PC-3 (cell line): ENCODE measurements at regions not wholly inside any gene's neighbourhood (a gene's known extent, or its start where the extent isn't known, plus 50 kb on each side); places are given as distances from the start of the nearest gene placed in this dataset.
"Not testable (repeated sequence)": the region's sequence is repeated elsewhere in the genome, so short reads cannot be mapped to it uniquely, and the experiment has no call there.

ENCODE experiments used
- ATAC-seq: fragments of 200-7000 bp; cut with Tn5 transposase; 2 replicates; pipeline ENCODE4 v1.9.1; 2020; ENCODE audit warnings: mild to moderate bottlenecking, moderate library complexity
- BruUV-seq: library from RNA; stranded (reverse); fragments of 400-500 nt; replicated peaks from 2 replicates; lab custom pipeline; 2021; lab: Mats Ljungman, UMichigan
- CTCF ChIA-PET: fragments of 300-600 bp; sonication (Branson Sonifier 250); formaldehyde crosslinking; loops from one replicate; lab custom pipeline; 2022; ENCODE audit warnings: antibody characterized with exemption; lab: Charles Lee
- POLR2A ChIA-PET: fragments of 300-600 bp; sonication (Branson Sonifier 250); formaldehyde crosslinking; loops from one replicate; lab custom pipeline; 2022; ENCODE audit warnings: antibody characterized with exemption; ENCODE audit not compliant: unreplicated experiment; lab: Charles Lee
- DNase-seq: peaks from one replicate; pipeline ENCODE4 v3.0.0-alpha.2; 2015
- H2AFZ ChIP-seq: fragments of 300-600 bp; sonication (generic); 2 replicates; pipeline ENCODE4 v1.6.0; 2016; ENCODE audit warnings: antibody characterized with exemption, low read length
- H3F3A ChIP-seq: fragments of 300-600 bp; sonication (generic); one replicate; pipeline ENCODE4 v1.6.0; 2017; ENCODE audit warnings: antibody characterized with exemption, low read length, control low read depth, mild to moderate bottlenecking; ENCODE audit not compliant: unreplicated experiment
- H3K27ac ChIP-seq: fragments of 300-600 bp; sonication (generic); 2 replicates; pipeline ENCODE4 v1.5.1; 2016; ENCODE audit warnings: mild to moderate bottlenecking, low read length
- H3K27me3 ChIP-seq: fragments of 300-600 bp; sonication (generic); 2 replicates; pipeline ENCODE4 v1.6.1; 2016; ENCODE audit warnings: low read length, mixed read lengths
- H3K36me3 ChIP-seq: fragments of 300-600 bp; sonication (generic); 2 replicates; pipeline ENCODE4 v1.6.1; 2016; ENCODE audit warnings: low read depth, mixed run types, low read length, mixed read lengths
- H3K4me1 ChIP-seq: fragments of 300-600 bp; sonication (generic); 2 replicates; pipeline ENCODE4 v1.5.1; 2016; ENCODE audit warnings: low read length; ENCODE audit not compliant: insufficient read depth
- H3K4me2 ChIP-seq: fragments of 300-600 bp; sonication (generic); 2 replicates; pipeline ENCODE4 v1.6.0; 2016; ENCODE audit warnings: low read length
- H3K4me3 ChIP-seq: fragments of 300-600 bp; sonication (generic); 2 replicates; pipeline ENCODE4 v1.5.1; 2016; ENCODE audit warnings: mild to moderate bottlenecking, low read length, mixed read lengths
- H3K79me2 ChIP-seq: fragments of 300-600 bp; sonication (generic); 2 replicates; pipeline ENCODE4 v1.6.1; 2017; ENCODE audit warnings: low read length, mixed read lengths
- H3K9ac ChIP-seq: fragments of 300-600 bp; sonication (generic); 2 replicates; pipeline ENCODE4 v1.6.0; 2016; ENCODE audit warnings: mild to moderate bottlenecking, low read length
- H3K9me2 ChIP-seq: fragments of 300-600 bp; sonication (generic); replicated peaks from 2 replicates; pipeline ENCODE4 v1.6.1; 2016; ENCODE audit warnings: mixed run types, low read length, mixed read lengths
- H3K9me3 ChIP-seq: fragments of 300-600 bp; sonication (generic); 2 replicates; pipeline ENCODE4 v1.6.1; 2016; ENCODE audit warnings: low read length, mixed read lengths
- H4K20me1 ChIP-seq: fragments of 300-600 bp; sonication (generic); 2 replicates; pipeline ENCODE4 v1.6.1; 2016; ENCODE audit warnings: low read length, mixed read lengths
- EZH2 ChIP-seq: fragments of 300-600 bp; sonication (generic); IDR thresholded peaks from one replicate; pipeline ENCODE4 v1.6.1; 2017; ENCODE audit warnings: antibody characterized with exemption, mild to moderate bottlenecking, low read length; ENCODE audit not compliant: unreplicated experiment
- EZH2phosphoT487 ChIP-seq: fragments of 300-600 bp; sonication (generic); IDR thresholded peaks from 2 replicates; pipeline ENCODE4 v1.6.1; 2018; ENCODE audit warnings: mild to moderate bottlenecking, antibody characterized with exemption, low read length, borderline replicate concordance
- intact Hi-C: fragments of 100-400 bp; cut with micrococcal nuclease; formaldehyde crosslinking; loops from 2 replicates; pipeline ENCODE4 v1.9.0; 2023
- TF ChIP-seq, protein P1 (sequence below): fragments of 300-600 bp; sonication (generic); conservative IDR thresholded peaks from 2 replicates; pipeline ENCODE4 v1.5.1; 2017; ENCODE audit warnings: antibody characterized with exemption, low read depth, mild to moderate bottlenecking, low read length

DNA sequence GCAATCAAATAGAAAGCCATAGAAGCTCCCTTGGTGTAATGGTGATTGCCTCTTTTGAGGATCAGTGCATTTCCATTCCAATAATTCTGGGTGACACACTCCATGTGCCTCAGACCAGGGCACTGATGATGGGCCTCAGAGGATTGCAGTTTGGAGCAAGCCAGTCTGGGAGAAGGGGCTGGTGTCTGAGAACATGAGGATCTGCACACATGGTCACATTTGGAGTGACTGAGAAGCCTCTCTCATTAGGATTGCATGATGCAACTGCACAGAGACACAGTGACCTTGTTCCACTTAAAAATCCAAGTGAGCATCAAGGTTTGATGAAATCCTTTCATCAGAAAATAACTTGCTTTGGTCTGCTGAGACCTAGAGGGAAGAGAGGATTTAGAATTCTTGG, 216.4 kb downstream of the ANKRD30B start:
- H3F3A ChIP-seq = no peaks in the 10 kb centered on the region
- BruUV-seq = no TSS peak
- H3K4me2 ChIP-seq = no peak overlapping the region
- peaks cover 6% of the 10 kb centered on the region for H3K79me2 ChIP-seq
- no peak for TF ChIP-seq EZH2
- TF ChIP-seq, protein P1, sequence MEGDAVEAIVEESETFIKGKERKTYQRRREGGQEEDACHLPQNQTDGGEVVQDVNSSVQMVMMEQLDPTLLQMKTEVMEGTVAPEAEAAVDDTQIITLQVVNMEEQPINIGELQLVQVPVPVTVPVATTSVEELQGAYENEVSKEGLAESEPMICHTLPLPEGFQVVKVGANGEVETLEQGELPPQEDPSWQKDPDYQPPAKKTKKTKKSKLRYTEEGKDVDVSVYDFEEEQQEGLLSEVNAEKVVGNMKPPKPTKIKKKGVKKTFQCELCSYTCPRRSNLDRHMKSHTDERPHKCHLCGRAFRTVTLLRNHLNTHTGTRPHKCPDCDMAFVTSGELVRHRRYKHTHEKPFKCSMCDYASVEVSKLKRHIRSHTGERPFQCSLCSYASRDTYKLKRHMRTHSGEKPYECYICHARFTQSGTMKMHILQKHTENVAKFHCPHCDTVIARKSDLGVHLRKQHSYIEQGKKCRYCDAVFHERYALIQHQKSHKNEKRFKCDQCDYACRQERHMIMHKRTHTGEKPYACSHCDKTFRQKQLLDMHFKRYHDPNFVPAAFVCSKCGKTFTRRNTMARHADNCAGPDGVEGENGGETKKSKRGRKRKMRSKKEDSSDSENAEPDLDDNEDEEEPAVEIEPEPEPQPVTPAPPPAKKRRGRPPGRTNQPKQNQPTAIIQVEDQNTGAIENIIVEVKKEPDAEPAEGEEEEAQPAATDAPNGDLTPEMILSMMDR = no peak
- TF ChIP-seq EZH2phosphoT487 = no peak
- no peaks in the 10 kb centered on the region for H3K9me2 ChIP-seq
- peaks cover 13% of the 10 kb centered on the region for H3K4me1 ChIP-seq
- CTCF ChIA-PET = no interaction called here
- POLR2A ChIA-PET = no interaction called here
- no peaks in the 10 kb centered on the region for H3K36me3 ChIP-seq
- H4K20me1 ChIP-seq = no peaks in the 10 kb centered on the region
- H2AFZ ChIP-seq = no peak overlapping the region
- H3K9ac ChIP-seq = no peak overlapping the region
- no peaks in the 10 kb centered on the region for H3K27me3 ChIP-seq
- DNase-seq (no peak), ATAC-seq (no peak)
- intact Hi-C loops = no loop called here
- no peak overlapping the region for H3K4me3 ChIP-seq
- H3K27ac ChIP-seq = no peak overlapping the region
- H3K9me3 ChIP-seq = no peaks in the 10 kb centered on the region

DNA sequence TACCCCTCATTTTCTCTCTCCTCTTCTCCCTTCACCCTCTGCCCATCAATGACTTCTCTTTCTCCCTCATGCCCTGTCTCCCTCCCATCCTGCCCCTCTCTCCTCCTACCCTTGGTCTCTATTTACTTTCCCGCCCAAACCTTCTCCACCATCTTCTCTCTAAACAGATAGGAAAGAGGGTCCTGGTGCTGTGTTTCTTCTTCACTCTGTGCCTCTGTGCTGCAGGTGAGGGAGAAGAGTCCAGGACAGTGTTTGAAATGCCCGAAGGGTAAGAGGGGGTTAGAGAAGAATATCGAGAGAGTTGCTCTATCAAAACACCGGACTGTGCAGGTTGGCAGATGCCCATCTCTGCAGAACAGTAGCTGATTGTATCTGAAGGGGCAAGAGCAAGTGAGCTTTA, 217.0 kb downstream of the ANKRD30B start:
- H3K9ac ChIP-seq, H3K27ac ChIP-seq, H3K9me3 ChIP-seq, H2AFZ ChIP-seq, H3K36me3 ChIP-seq, H4K20me1 ChIP-seq, ATAC-seq, H3K4me2 ChIP-seq, intact Hi-C loops, H3K79me2 ChIP-seq, CTCF ChIA-PET, DNase-seq, H3K9me2 ChIP-seq, H3K4me3 ChIP-seq, BruUV-seq, H3K27me3 ChIP-seq, H3F3A ChIP-seq: not testable (repeated sequence)
- H3K4me1 ChIP-seq = peaks cover 18% of the 10 kb centered on the region
- POLR2A ChIA-PET = interaction anchor here (0.7 kb wide), 1 partner anchor 147 kb away, joined by 3 read pairs; no protein-coding TSS in a partner anchor

DNA sequence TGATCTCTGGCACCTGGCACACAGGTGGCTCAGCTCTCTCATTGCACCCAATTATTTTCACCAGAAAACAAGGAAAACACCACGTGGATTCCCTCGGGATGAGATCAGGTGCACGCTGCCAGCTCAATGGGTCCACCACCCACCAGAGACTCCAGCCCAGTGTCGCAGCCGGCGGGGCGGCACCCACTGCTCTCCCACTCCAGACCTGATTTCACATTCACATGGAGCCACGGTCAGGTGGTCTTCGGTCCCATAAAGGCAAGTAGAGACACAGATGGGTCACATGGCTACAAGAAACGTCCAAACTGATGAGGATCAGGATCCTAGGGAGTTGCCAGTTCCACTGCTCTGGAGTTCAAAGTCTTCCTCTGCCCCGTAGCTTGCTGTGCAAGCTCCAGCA, 217.6 kb downstream of the ANKRD30B start:
- TF ChIP-seq EZH2phosphoT487 = no peak
- TF ChIP-seq, protein P1 = no peak
- TF ChIP-seq EZH2 = no peak
- peaks cover 23% of the 10 kb centered on the region for H3K4me1 ChIP-seq
- intact Hi-C loops = no loop called here
- no peak overlapping the region for H3K4me2 ChIP-seq
- H3K79me2 ChIP-seq = peaks cover 9% of the 10 kb centered on the region
- H3K27me3 ChIP-seq = no peaks in the 10 kb centered on the region
- H3K9me3 ChIP-seq = no peaks in the 10 kb centered on the region
- no peak overlapping the region for H3K27ac ChIP-seq
- no peak overlapping the region for H3K4me3 ChIP-seq
- H3K36me3 ChIP-seq = no peaks in the 10 kb centered on the region
- no peak for DNase-seq
- H3K9me2 ChIP-seq = no peaks in the 10 kb centered on the region
- no peak overlapping the region for H3K9ac ChIP-seq
- H4K20me1 ChIP-seq = no peaks in the 10 kb centered on the region
- no peaks in the 10 kb centered on the region for H3F3A ChIP-seq
- ChIA-PET POLR2A (interaction anchor here (0.7 kb wide), 1 partner anchor 146 kb away, joined by 3 read pairs; no protein-coding TSS in a partner anchor), CTCF (no interaction called here)
- no peak for ATAC-seq
- no TSS peak for BruUV-seq
- H2AFZ ChIP-seq = no peak overlapping the region

DNA sequence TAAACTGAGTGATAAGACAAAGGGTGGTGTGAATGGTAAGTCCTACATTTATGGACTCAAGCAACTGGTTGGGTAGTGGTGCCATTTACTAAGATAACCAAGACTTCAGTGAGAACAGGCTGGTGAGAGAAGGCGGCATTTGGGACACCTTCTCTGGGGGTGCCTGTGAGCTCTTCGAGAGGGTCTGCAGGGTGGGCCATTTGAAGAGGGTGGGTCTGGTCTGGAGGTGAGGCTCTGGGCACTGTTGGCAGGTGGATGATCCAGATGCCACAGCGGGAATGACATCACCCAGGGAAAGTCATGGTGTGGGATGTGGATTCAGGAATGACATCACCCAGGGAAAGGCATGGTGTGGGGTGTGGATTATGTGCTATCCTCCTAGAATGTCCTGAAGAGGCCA, 219.3 kb downstream of the ANKRD30B start:
- H3K27ac ChIP-seq, H3K36me3 ChIP-seq, ATAC-seq, intact Hi-C loops, H2AFZ ChIP-seq, H3F3A ChIP-seq, H3K9me3 ChIP-seq, CTCF ChIA-PET, H3K79me2 ChIP-seq, DNase-seq, H4K20me1 ChIP-seq, H3K9ac ChIP-seq, BruUV-seq, POLR2A ChIA-PET, H3K4me3 ChIP-seq, H3K4me2 ChIP-seq, H3K27me3 ChIP-seq, H3K9me2 ChIP-seq: not testable (repeated sequence)
- peaks cover 40% of the 10 kb centered on the region for H3K4me1 ChIP-seq
